ENCODE measurements at regions not wholly inside any gene's neighbourhood (a gene's known extent, or its start where the extent isn't known, plus 50 kb on each side); places are given as distances from the start of the nearest gene placed in this dataset.

GRCh38 chr1:38138498-38139233 lies 92.1 kb upstream of the POU3F1 start:
- no peak for TF ChIP-seq POLR2AphosphoS5 (IDR thresholded peaks at IDR 0.05; ENCODE audit: low read depth, low read length)

GRCh38 chr1:38137164-38137563 lies 90.6 kb upstream of the POU3F1 start:
- TF ChIP-seq POLR2AphosphoS5 (IDR thresholded peaks at IDR 0.05; ENCODE audit: low read depth, low read length) (no peak), FOXP2 (optimal IDR thresholded peaks at IDR 0.05; ENCODE audit: borderline replicate concordance, extremely low read depth, extremely low read length, insufficient read depth) (no peak), SIN3A (IDR thresholded peaks at IDR 0.05; ENCODE audit: borderline replicate concordance, insufficient read depth, low read length) (no peak), TAF1 (IDR thresholded peaks at IDR 0.05; ENCODE audit: borderline replicate concordance, insufficient read depth, low read length) (no peak), REST (IDR thresholded peaks at IDR 0.05; ENCODE audit: insufficient read depth in 1 of 2, low read depth in 2 of 2, low read length in 2 of 2) (no peak)

GRCh38 chr1:38135625-38136414 lies 89.2 kb upstream of the POU3F1 start:
- TF ChIP-seq TAF1 (IDR thresholded peaks at IDR 0.05; ENCODE audit: borderline replicate concordance, insufficient read depth, low read length), result no peak
- TF ChIP-seq POLR2AphosphoS5 (IDR thresholded peaks at IDR 0.05; ENCODE audit: low read depth, low read length), result no peak
- TF ChIP-seq FOXP2 (optimal IDR thresholded peaks at IDR 0.05; ENCODE audit: borderline replicate concordance, extremely low read depth, extremely low read length, insufficient read depth), result no peak
- no peak for TF ChIP-seq REST (IDR thresholded peaks at IDR 0.05; ENCODE audit: insufficient read depth in 1 of 2, low read depth in 2 of 2, low read length in 2 of 2)
- no peak for TF ChIP-seq SIN3A (IDR thresholded peaks at IDR 0.05; ENCODE audit: borderline replicate concordance, insufficient read depth, low read length)

GRCh38 chr1:38134294-38134755 lies 87.7 kb upstream of the POU3F1 start:
- no peak for TF ChIP-seq SIN3A (IDR thresholded peaks at IDR 0.05; ENCODE audit: borderline replicate concordance, insufficient read depth, low read length)
- TF ChIP-seq POLR2AphosphoS5 (IDR thresholded peaks at IDR 0.05; ENCODE audit: low read depth, low read length), result no peak
- TF ChIP-seq FOXP2 (optimal IDR thresholded peaks at IDR 0.05; ENCODE audit: borderline replicate concordance, extremely low read depth, extremely low read length, insufficient read depth), result no peak
- TF ChIP-seq REST (IDR thresholded peaks at IDR 0.05; ENCODE audit: insufficient read depth in 1 of 2, low read depth in 2 of 2, low read length in 2 of 2), result no peak
- no peak for TF ChIP-seq TAF1 (IDR thresholded peaks at IDR 0.05; ENCODE audit: borderline replicate concordance, insufficient read depth, low read length)

- TF ChIP-seq SIN3A (IDR thresholded peaks at IDR 0.05; ENCODE audit: borderline replicate concordance, insufficient read depth, low read length), result no peak
- no peak for TF ChIP-seq REST (IDR thresholded peaks at IDR 0.05; ENCODE audit: insufficient read depth in 1 of 2, low read depth in 2 of 2, low read length in 2 of 2)
- TF ChIP-seq FOXP2 (optimal IDR thresholded peaks at IDR 0.05; ENCODE audit: borderline replicate concordance, extremely low read depth, extremely low read length, insufficient read depth), result no peak
- TF ChIP-seq TAF1 (IDR thresholded peaks at IDR 0.05; ENCODE audit: borderline replicate concordance, insufficient read depth, low read length), result no peak
- no peak for TF ChIP-seq POLR2AphosphoS5 (IDR thresholded peaks at IDR 0.05; ENCODE audit: low read depth, low read length)
These were observed 87.2 kb upstream of the POU3F1 start for GRCh38 chr1:38133756-38134155.

Measured in PFSK-1 (cell line).